ENCODE measurements at regions not wholly inside any gene's neighbourhood (a gene's known extent, or its start where the extent isn't known, plus 50 kb on each side); places are given as distances from the start of the nearest gene placed in this dataset.

DNA sequence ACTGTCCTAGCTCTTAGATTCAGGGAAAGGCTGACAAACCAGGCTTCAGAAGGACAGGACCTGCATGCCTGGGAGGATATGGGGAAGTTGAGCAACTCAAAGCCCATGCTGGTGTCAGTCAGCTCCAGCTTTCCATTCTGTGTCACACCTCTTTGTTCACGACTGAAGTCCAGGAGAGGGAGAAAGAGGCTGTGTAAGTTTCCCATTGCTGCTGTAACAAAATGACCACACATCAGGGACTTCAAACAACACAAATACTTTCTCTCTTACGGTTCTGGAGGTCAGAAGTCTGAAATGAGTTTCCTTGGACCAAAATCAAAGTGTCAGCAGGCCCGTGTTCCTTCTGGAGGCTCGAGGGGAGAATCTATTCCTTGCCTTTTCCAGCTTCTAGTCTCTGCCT is 50.6 kb upstream of the STX18 start:
- TF ChIP-seq, protein P1, sequence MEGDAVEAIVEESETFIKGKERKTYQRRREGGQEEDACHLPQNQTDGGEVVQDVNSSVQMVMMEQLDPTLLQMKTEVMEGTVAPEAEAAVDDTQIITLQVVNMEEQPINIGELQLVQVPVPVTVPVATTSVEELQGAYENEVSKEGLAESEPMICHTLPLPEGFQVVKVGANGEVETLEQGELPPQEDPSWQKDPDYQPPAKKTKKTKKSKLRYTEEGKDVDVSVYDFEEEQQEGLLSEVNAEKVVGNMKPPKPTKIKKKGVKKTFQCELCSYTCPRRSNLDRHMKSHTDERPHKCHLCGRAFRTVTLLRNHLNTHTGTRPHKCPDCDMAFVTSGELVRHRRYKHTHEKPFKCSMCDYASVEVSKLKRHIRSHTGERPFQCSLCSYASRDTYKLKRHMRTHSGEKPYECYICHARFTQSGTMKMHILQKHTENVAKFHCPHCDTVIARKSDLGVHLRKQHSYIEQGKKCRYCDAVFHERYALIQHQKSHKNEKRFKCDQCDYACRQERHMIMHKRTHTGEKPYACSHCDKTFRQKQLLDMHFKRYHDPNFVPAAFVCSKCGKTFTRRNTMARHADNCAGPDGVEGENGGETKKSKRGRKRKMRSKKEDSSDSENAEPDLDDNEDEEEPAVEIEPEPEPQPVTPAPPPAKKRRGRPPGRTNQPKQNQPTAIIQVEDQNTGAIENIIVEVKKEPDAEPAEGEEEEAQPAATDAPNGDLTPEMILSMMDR (tag by site-specific recombination; IDR thresholded peaks at IDR 0.05) = no peak
- TF ChIP-seq KLF10 (tag by site-specific recombination; IDR thresholded peaks at IDR 0.05) (no peak), ZNF121 (tag by site-specific recombination; IDR thresholded peaks at IDR 0.05) (no peak), ZNF558 (tag by site-specific recombination; IDR thresholded peaks at IDR 0.05) (no peak), SP7 (tag by site-specific recombination; IDR thresholded peaks at IDR 0.05) (no peak), ZNF830 (tag by site-specific recombination; IDR thresholded peaks at IDR 0.05; ENCODE audit: low read depth) (no peak), ZNF221 (tag by site-specific recombination; IDR thresholded peaks at IDR 0.05; ENCODE audit: borderline replicate concordance) (no peak), ZNF48 (tag by site-specific recombination; IDR thresholded peaks at IDR 0.05) (no peak), ZNF140 (tag by site-specific recombination; IDR thresholded peaks at IDR 0.05) (no peak), ZBTB21 (tag by site-specific recombination; IDR thresholded peaks at IDR 0.05) (no peak), SALL2 (tag by site-specific recombination; IDR thresholded peaks at IDR 0.05; ENCODE audit: borderline replicate concordance) (no peak)
- TF ChIP-seq, protein P2, sequence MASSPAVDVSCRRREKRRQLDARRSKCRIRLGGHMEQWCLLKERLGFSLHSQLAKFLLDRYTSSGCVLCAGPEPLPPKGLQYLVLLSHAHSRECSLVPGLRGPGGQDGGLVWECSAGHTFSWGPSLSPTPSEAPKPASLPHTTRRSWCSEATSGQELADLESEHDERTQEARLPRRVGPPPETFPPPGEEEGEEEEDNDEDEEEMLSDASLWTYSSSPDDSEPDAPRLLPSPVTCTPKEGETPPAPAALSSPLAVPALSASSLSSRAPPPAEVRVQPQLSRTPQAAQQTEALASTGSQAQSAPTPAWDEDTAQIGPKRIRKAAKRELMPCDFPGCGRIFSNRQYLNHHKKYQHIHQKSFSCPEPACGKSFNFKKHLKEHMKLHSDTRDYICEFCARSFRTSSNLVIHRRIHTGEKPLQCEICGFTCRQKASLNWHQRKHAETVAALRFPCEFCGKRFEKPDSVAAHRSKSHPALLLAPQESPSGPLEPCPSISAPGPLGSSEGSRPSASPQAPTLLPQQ (tag by site-specific recombination; IDR thresholded peaks at IDR 0.05) = no peak

Measured in HEK293 (cell line).